Activated T-helper 17 cell treated with anti-CD3 and anti-CD28 coated beads, Interleukin-2, amount 50 U/mL, for 72 hours (primary cell): ENCODE measurements at regions not wholly inside any gene's neighbourhood (a gene's known extent, or its start where the extent isn't known, plus 50 kb on each side); places are given as distances from the start of the nearest gene placed in this dataset.

Source experiments
- ATAC-seq: fragments of 150-1000 bp; cut with Tn5 transposase; replicated peaks from 2 replicates; pipeline ENCODE4 v1.10.0; 2021; ENCODE audit warnings: mild to moderate bottlenecking, moderate library complexity
- H3K27ac Mint-ChIP-seq: one replicate; pipeline ENCODE4 v1.8.0; 2022; ENCODE audit warnings: mixed read lengths
- H3K27me3 Mint-ChIP-seq: one replicate; pipeline ENCODE4 v1.8.0; 2022; ENCODE audit warnings: mixed read lengths
- H3K36me3 Mint-ChIP-seq: one replicate; pipeline ENCODE4 v1.8.0; 2022; ENCODE audit warnings: low read depth, mild to moderate bottlenecking, mixed read lengths
- H3K4me1 Mint-ChIP-seq: one replicate; pipeline ENCODE4 v1.8.0; 2022; ENCODE audit warnings: mixed read lengths
- H3K4me3 Mint-ChIP-seq: one replicate; pipeline ENCODE4 v1.8.0; 2022; ENCODE audit warnings: mild to moderate bottlenecking, mixed read lengths
- H3K9me3 Mint-ChIP-seq: one replicate; pipeline ENCODE4 v1.8.0; 2022; ENCODE audit warnings: mixed read lengths

DNA sequence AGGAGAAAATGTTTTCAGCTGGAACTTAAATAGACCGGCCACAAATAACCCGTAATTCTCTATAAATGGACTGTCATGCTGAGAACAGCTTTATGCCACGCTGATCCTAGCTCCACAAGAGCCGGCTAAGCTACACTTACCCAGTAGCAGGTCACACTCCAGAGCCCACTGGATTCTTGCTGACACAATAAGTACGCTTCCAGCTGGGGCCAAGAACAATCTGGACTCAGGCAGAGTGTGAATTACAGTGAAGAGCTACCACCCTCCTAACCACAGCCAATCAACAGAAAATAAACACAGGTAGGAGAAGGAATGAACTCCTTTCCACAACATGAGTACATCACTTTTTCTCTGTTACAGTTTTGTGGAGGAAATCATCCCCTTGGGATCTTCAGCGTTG is 531.3 kb downstream of the GALC start:
- Mint-ChIP-seq H3K36me3 (no peaks in the 10 kb centered on the region), H3K4me1 (no peaks in the 10 kb centered on the region), H3K9me3 (peaks cover 7% of the 10 kb centered on the region), H3K27ac (no peak overlapping the region), H3K4me3 (no peak overlapping the region), H3K27me3 (no peaks in the 10 kb centered on the region)
- no peak for ATAC-seq

- Mint-ChIP-seq H3K9me3 (peaks cover 4% of the 10 kb centered on the region), H3K27me3 (no peaks in the 10 kb centered on the region), H3K4me3 (no peak overlapping the region), H3K4me1 (no peaks in the 10 kb centered on the region), H3K27ac (no peak overlapping the region), H3K36me3 (no peaks in the 10 kb centered on the region)
- ATAC-seq = no peak
These were observed 535.3 kb downstream of the GALC start for GRCh38 chr14:87457720-87458119.

DNA sequence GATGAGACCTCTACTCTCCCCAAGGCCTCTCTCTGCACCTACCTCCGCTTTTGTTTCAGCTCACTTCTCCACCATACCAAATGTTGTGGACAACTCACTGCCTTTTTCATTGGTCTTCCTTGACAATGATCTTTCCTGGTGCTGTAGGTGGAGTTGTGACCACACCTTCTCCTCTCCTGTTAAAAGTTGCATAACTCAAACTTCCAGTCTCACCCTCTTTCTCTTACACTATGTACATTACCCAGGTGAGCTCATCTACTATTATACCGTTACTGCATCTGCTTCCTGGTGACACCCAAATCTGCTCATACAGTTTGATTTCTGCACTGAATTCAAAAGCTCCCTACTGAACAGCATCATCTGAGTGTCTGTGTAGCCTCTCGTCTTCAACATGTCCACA is 542.8 kb downstream of the GALC start:
- H3K4me1 Mint-ChIP-seq = no peaks in the 10 kb centered on the region
- no peak for ATAC-seq
- no peaks in the 10 kb centered on the region for H3K27me3 Mint-ChIP-seq
- H3K27ac Mint-ChIP-seq = no peak overlapping the region
- H3K36me3 Mint-ChIP-seq = no peaks in the 10 kb centered on the region
- peaks cover 7% of the 10 kb centered on the region for H3K9me3 Mint-ChIP-seq
- no peak overlapping the region for H3K4me3 Mint-ChIP-seq

DNA sequence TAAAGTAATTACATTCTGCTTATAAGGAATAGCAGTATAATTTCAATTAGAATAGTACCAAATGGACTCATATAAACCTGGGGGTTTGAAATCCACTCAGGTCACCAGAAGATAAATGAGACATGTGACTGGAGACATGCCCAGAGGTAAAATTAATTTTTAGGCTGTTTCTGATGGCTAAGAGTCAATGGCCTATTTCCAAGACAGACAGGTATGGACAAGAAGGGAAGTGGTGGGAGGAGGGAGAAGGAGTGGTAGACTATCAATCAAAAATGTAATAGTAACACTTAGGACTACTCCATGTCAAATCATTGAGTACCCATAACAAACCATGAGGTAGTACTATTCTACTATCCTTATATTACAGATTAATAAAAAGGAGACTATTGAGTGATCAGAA is 544.0 kb downstream of the GALC start:
- no peak for ATAC-seq
- Mint-ChIP-seq H3K27me3 (no peaks in the 10 kb centered on the region), H3K27ac (no peak overlapping the region), H3K36me3 (no peaks in the 10 kb centered on the region), H3K4me1 (no peaks in the 10 kb centered on the region), H3K9me3 (peaks cover 7% of the 10 kb centered on the region), H3K4me3 (no peak overlapping the region)

- Mint-ChIP-seq H3K4me1 (no peaks in the 10 kb centered on the region), H3K9me3 (peaks cover 4% of the 10 kb centered on the region), H3K27ac (no peak overlapping the region), H3K4me3 (no peak overlapping the region), H3K27me3 (no peaks in the 10 kb centered on the region), H3K36me3 (no peaks in the 10 kb centered on the region)
- no peak for ATAC-seq
These were observed 549.2 kb downstream of the GALC start for GRCh38 chr14:87443787-87444186.

- Mint-ChIP-seq H3K27ac (no peak overlapping the region), H3K27me3 (no peaks in the 10 kb centered on the region), H3K4me1 (no peaks in the 10 kb centered on the region), H3K4me3 (no peak overlapping the region), H3K36me3 (no peaks in the 10 kb centered on the region), H3K9me3 (peaks cover 4% of the 10 kb centered on the region)
- no peak for ATAC-seq
These were observed 549.9 kb downstream of the GALC start for GRCh38 chr14:87443039-87443438.

DNA sequence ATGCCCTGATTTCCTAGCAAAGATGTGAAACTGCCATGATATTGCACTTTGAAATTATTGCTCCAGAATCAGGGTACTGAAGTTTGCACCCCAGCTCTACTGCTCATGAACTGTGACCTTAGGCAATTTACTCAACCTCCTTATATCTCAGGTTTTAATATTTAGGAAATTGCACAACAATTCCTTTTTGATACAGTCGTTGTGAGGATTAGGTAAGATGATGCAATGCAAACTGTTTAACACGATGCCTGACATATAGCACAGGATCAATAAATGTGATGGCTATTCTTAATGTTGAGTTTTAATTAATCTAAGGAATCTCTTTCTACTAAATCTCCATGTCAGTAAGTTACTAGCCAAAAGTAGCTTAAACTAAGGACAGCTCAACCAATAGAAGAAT is 555.8 kb downstream of the GALC start:
- Mint-ChIP-seq H3K4me1 (no peaks in the 10 kb centered on the region), H3K27ac (no peak overlapping the region), H3K27me3 (no peaks in the 10 kb centered on the region), H3K36me3 (no peaks in the 10 kb centered on the region), H3K4me3 (no peak overlapping the region), H3K9me3 (peaks cover 4% of the 10 kb centered on the region)
- ATAC-seq = no peak

DNA sequence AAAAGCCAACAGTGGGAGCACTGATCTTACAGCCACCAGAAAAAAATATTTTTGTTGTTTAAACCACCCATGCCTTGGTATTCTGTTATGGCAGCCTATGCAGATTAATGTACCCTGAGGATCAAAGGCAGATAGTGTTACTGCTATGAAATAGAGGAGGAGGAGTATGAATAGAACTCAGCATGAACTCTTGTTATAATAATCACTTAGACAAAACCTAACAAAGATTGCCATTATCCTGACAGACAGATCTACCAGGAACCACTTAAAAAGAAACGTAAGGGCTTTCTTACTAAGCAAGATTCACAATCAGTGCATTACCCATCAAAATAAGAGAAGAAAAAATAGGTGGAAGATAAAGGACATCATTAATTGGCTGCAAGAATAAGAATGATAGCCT is 558.3 kb downstream of the GALC start:
- H3K27ac Mint-ChIP-seq = no peak overlapping the region
- no peaks in the 10 kb centered on the region for H3K36me3 Mint-ChIP-seq
- no peaks in the 10 kb centered on the region for H3K4me1 Mint-ChIP-seq
- H3K9me3 Mint-ChIP-seq = peaks cover 4% of the 10 kb centered on the region
- H3K4me3 Mint-ChIP-seq = no peak overlapping the region
- no peak for ATAC-seq
- no peaks in the 10 kb centered on the region for H3K27me3 Mint-ChIP-seq

DNA sequence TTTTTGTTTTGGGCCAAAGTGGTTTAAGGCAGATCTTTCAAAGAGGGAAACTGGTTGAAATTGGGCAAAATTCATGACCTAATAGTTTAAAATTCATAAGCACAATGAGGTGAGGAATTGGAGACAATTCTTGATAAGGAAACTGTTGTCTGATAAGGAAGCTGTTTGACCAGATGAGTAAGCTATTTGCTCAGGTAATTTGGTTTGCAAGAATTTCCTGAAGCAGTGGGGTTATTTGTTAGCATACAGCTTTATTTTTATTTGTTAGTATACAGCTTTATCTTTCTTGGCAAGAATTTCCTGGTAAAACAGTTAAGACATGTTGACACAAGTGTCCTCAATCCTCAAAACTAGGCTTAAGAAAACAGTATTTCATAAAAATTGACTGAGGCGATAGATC is 559.0 kb downstream of the GALC start:
- Mint-ChIP-seq H3K36me3 (no peaks in the 10 kb centered on the region), H3K27ac (no peak overlapping the region), H3K27me3 (no peaks in the 10 kb centered on the region), H3K9me3 (peaks cover 4% of the 10 kb centered on the region), H3K4me3 (no peak overlapping the region), H3K4me1 (no peaks in the 10 kb centered on the region)
- no peak for ATAC-seq

GRCh38 chr14:87432698-87433097 is 560.3 kb downstream of the GALC start:
- Mint-ChIP-seq H3K9me3 (peaks cover 4% of the 10 kb centered on the region), H3K4me1 (no peaks in the 10 kb centered on the region), H3K36me3 (no peaks in the 10 kb centered on the region), H3K27ac (no peak overlapping the region), H3K27me3 (no peaks in the 10 kb centered on the region), H3K4me3 (no peak overlapping the region)
- ATAC-seq = no peak

DNA sequence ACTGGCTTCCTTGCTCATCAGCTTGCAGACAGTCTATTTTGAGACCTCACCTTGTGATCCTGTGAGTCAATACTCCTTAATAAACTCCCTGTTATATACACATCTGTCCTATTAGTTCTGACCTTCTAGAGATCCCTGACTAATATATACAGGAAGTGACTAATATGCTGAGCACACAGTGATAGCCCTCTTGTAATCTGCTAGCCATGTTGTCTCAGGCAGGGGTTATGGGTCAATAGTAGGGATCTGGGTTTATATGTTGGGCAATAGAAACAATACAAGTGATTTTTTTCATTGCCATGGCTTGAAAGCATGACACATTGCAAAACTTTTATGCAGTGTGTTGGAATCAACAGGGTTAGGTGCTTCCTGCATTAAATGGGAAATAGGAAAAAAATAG is 562.2 kb downstream of the GALC start:
- Mint-ChIP-seq H3K27ac (no peak overlapping the region), H3K36me3 (no peaks in the 10 kb centered on the region), H3K27me3 (no peaks in the 10 kb centered on the region), H3K4me1 (no peaks in the 10 kb centered on the region), H3K4me3 (no peak overlapping the region), H3K9me3 (peaks cover 8% of the 10 kb centered on the region)
- ATAC-seq = no peak

DNA sequence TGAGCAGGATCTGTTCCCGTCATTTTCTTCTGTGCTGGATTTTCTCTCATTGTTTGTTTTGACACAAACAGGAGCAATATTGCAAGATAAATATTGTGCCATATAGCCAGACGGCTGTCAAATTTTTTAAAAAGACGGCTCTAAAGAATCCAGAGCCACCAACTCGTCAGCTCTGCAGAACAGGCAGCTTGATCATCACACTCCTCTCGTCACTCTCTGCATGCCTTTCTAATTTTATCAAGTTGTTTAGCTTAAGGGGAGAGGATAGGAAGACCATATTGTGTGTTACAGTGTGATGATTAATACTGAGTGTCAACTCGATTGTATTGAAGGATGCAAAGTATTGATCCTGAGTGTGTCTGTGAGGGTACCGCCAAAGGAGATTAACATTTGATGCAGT is 562.8 kb downstream of the GALC start:
- no peaks in the 10 kb centered on the region for H3K27me3 Mint-ChIP-seq
- no peak for ATAC-seq
- no peaks in the 10 kb centered on the region for H3K36me3 Mint-ChIP-seq
- no peak overlapping the region for H3K4me3 Mint-ChIP-seq
- peaks cover 9% of the 10 kb centered on the region for H3K9me3 Mint-ChIP-seq
- no peak overlapping the region for H3K27ac Mint-ChIP-seq
- no peaks in the 10 kb centered on the region for H3K4me1 Mint-ChIP-seq

- no peak for ATAC-seq
- Mint-ChIP-seq H3K4me1 (no peaks in the 10 kb centered on the region), H3K4me3 (no peak overlapping the region), H3K9me3 (peaks cover 10% of the 10 kb centered on the region), H3K27me3 (no peaks in the 10 kb centered on the region), H3K27ac (no peak overlapping the region), H3K36me3 (no peaks in the 10 kb centered on the region)
These were observed 573.1 kb downstream of the GALC start for GRCh38 chr14:87419925-87420324.

- no peaks in the 10 kb centered on the region for H3K27me3 Mint-ChIP-seq
- H3K27ac Mint-ChIP-seq = no peak overlapping the region
- no peaks in the 10 kb centered on the region for H3K4me1 Mint-ChIP-seq
- ATAC-seq = no peak
- peaks cover 6% of the 10 kb centered on the region for H3K9me3 Mint-ChIP-seq
- H3K36me3 Mint-ChIP-seq = no peaks in the 10 kb centered on the region
- no peak overlapping the region for H3K4me3 Mint-ChIP-seq
These were observed 581.6 kb downstream of the GALC start for GRCh38 chr14:87411370-87411769.

GRCh38 chr14:87409393-87409792 is 583.6 kb downstream of the GALC start:
- Mint-ChIP-seq H3K27me3 (no peaks in the 10 kb centered on the region), H3K9me3 (peaks cover 9% of the 10 kb centered on the region), H3K36me3 (no peaks in the 10 kb centered on the region), H3K4me1 (no peaks in the 10 kb centered on the region), H3K4me3 (no peak overlapping the region), H3K27ac (no peak overlapping the region)
- no peak for ATAC-seq

GRCh38 chr14:87407344-87407743 is 585.6 kb downstream of the GALC start:
- ATAC-seq = no peak
- peaks cover 6% of the 10 kb centered on the region for H3K9me3 Mint-ChIP-seq
- H3K4me1 Mint-ChIP-seq = no peaks in the 10 kb centered on the region
- no peak overlapping the region for H3K4me3 Mint-ChIP-seq
- H3K36me3 Mint-ChIP-seq = no peaks in the 10 kb centered on the region
- H3K27me3 Mint-ChIP-seq = no peaks in the 10 kb centered on the region
- no peak overlapping the region for H3K27ac Mint-ChIP-seq
